IMR-90 (cell line): ENCODE measurements at regions not wholly inside any gene's neighbourhood (a gene's known extent, or its start where the extent isn't known, plus 50 kb on each side); places are given as distances from the start of the nearest gene placed in this dataset.

Source experiments
- BHLHE40 ChIP-seq: fragments of 150-350 bp; IDR thresholded peaks from 2 replicates; pipeline ENCODE4 v1.6.1; 2016; ENCODE audit warnings: mild to moderate bottlenecking, low read depth, low read length
- MAZ ChIP-seq: IDR thresholded peaks from 2 replicates; pipeline ENCODE4 v1.6.1; 2012; ENCODE audit warnings: low read depth, mild to moderate bottlenecking, low read length, improper control_type of control experiment, moderate library complexity, borderline replicate concordance
- MXI1 ChIP-seq: IDR thresholded peaks from 2 replicates; pipeline ENCODE4 v1.6.1; 2012; ENCODE audit warnings: low read depth, mild to moderate bottlenecking, low read length, moderate library complexity, borderline replicate concordance
- POLR2A ChIP-seq: IDR thresholded peaks from 2 replicates; pipeline ENCODE4 v1.6.1; 2012; ENCODE audit warnings: mild to moderate bottlenecking, low read depth, low read length
- SMC3 ChIP-seq: fragments of 150-350 bp; IDR thresholded peaks from 2 replicates; pipeline ENCODE4 v1.6.1; 2016; ENCODE audit warnings: low read depth, mild to moderate bottlenecking, antibody characterized with exemption, low read length, moderate library complexity
- TF ChIP-seq, protein P1 (sequence below): conservative IDR thresholded peaks from 2 replicates; pipeline ENCODE4 v1.5.1; 2012; ENCODE audit warnings: mild to moderate bottlenecking, low read depth, low read length, improper control_type of control experiment
- TF ChIP-seq, protein P2 (sequence below): fragments of 150-350 bp; IDR thresholded peaks from 2 replicates; pipeline ENCODE4 v1.6.1; 2017; ENCODE audit warnings: mild to moderate bottlenecking, antibody characterized with exemption, low read length, low read depth

DNA sequence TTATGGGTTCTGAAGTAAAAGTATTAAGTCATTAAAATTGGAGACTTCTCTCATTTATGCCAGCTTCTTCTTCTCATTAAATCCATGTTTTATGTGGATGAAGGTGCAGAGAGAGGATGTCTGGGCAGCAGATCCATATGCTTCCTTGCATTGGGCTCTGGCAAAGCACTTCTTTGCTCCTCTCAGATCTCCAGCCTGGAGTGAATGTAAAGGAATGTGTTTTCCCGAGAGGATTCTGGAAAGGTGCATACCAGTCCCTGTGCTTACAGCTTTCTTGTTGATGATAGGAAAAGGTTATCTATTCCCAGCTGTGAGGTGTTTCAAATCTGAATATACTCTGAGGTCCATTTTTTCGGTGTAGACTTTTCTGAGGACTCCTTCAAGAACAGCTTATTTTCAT is 79.9 kb upstream of the PEX5L start:
- TF ChIP-seq, protein P1, sequence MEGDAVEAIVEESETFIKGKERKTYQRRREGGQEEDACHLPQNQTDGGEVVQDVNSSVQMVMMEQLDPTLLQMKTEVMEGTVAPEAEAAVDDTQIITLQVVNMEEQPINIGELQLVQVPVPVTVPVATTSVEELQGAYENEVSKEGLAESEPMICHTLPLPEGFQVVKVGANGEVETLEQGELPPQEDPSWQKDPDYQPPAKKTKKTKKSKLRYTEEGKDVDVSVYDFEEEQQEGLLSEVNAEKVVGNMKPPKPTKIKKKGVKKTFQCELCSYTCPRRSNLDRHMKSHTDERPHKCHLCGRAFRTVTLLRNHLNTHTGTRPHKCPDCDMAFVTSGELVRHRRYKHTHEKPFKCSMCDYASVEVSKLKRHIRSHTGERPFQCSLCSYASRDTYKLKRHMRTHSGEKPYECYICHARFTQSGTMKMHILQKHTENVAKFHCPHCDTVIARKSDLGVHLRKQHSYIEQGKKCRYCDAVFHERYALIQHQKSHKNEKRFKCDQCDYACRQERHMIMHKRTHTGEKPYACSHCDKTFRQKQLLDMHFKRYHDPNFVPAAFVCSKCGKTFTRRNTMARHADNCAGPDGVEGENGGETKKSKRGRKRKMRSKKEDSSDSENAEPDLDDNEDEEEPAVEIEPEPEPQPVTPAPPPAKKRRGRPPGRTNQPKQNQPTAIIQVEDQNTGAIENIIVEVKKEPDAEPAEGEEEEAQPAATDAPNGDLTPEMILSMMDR = no peak
- TF ChIP-seq MXI1 (no peak), BHLHE40 (no peak), POLR2A (no peak), SMC3 (no peak), MAZ (no peak)
- TF ChIP-seq, protein P2, sequence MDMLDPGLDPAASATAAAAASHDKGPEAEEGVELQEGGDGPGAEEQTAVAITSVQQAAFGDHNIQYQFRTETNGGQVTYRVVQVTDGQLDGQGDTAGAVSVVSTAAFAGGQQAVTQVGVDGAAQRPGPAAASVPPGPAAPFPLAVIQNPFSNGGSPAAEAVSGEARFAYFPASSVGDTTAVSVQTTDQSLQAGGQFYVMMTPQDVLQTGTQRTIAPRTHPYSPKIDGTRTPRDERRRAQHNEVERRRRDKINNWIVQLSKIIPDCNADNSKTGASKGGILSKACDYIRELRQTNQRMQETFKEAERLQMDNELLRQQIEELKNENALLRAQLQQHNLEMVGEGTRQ = no peak
